MM.1S (cell line): ENCODE measurements at regions not wholly inside any gene's neighbourhood (a gene's known extent, or its start where the extent isn't known, plus 50 kb on each side); places are given as distances from the start of the nearest gene placed in this dataset.
"Not testable (repeated sequence)": the region's sequence is repeated elsewhere in the genome, so short reads cannot be mapped to it uniquely, and the experiment has no call there.

Experiments used
- DNase-seq: peaks from one replicate; pipeline ENCODE4 v3.0.0-alpha.2; 2015
- H2AFZ ChIP-seq: fragments of 300-600 bp; sonication (generic); 2 replicates; pipeline ENCODE4 v1.6.0; 2016; ENCODE audit warnings: antibody characterized with exemption, low read length
- H3F3A ChIP-seq: fragments of 300-600 bp; sonication (generic); 2 replicates; pipeline ENCODE4 v1.6.1; 2016; ENCODE audit warnings: mild to moderate bottlenecking, antibody characterized with exemption, low read length, moderate library complexity, mixed read lengths; ENCODE audit not compliant: insufficient read depth
- H3K27ac ChIP-seq: fragments of 300-600 bp; sonication (generic); 2 replicates; pipeline ENCODE4 v1.5.1; 2016; ENCODE audit warnings: mild to moderate bottlenecking, low read length
- H3K27me3 ChIP-seq: fragments of 300-600 bp; sonication (generic); replicated peaks from 2 replicates; pipeline ENCODE4 v1.6.0; 2016; ENCODE audit warnings: low read length; ENCODE audit not compliant: insufficient read depth
- H3K36me3 ChIP-seq: fragments of 300-600 bp; sonication (generic); replicated peaks from 2 replicates; pipeline ENCODE4 v1.6.1; 2016; ENCODE audit warnings: mild to moderate bottlenecking, low read length, mixed read lengths; ENCODE audit not compliant: insufficient read depth
- H3K4me1 ChIP-seq: fragments of 300-600 bp; sonication (generic); 2 replicates; pipeline ENCODE4 v1.6.1; 2016; ENCODE audit warnings: low read length, mixed read lengths
- H3K4me2 ChIP-seq: fragments of 300-600 bp; sonication (generic); 2 replicates; pipeline ENCODE4 v1.6.0; 2016; ENCODE audit warnings: low read depth, low read length
- H3K4me3 ChIP-seq: fragments of 300-600 bp; sonication (generic); 2 replicates; pipeline ENCODE4 v1.5.1; 2016; ENCODE audit warnings: low read length, mixed read lengths
- H3K79me2 ChIP-seq: fragments of 300-600 bp; sonication (generic); 2 replicates; pipeline ENCODE4 v1.6.1; 2016; ENCODE audit warnings: mixed run types, low read length, mixed read lengths
- H3K9ac ChIP-seq: fragments of 300-600 bp; sonication (generic); 2 replicates; pipeline ENCODE4 v1.6.1; 2016; ENCODE audit warnings: low read length, mixed read lengths
- H3K9me2 ChIP-seq: fragments of 300-600 bp; sonication (generic); replicated peaks from 2 replicates; pipeline ENCODE4 v1.6.1; 2016; ENCODE audit warnings: mild to moderate bottlenecking, low read length, mixed read lengths; ENCODE audit not compliant: insufficient read depth
- H3K9me3 ChIP-seq: fragments of 300-600 bp; sonication (generic); replicated peaks from 2 replicates; pipeline ENCODE4 v1.6.1; 2016; ENCODE audit warnings: mild to moderate bottlenecking, low read length, mixed read lengths; ENCODE audit not compliant: insufficient read depth
- H4K20me1 ChIP-seq: fragments of 300-600 bp; sonication (generic); 2 replicates; pipeline ENCODE4 v1.6.1; 2016; ENCODE audit warnings: mild to moderate bottlenecking, low read length, moderate library complexity, mixed read lengths; ENCODE audit not compliant: insufficient read depth
- CTCF ChIP-seq: fragments of 300-600 bp; sonication (generic); IDR thresholded peaks from 2 replicates; pipeline ENCODE4 v1.5.1; 2016; ENCODE audit warnings: antibody characterized with exemption, low read length, mixed read lengths
- EZH2 ChIP-seq: fragments of 300-600 bp; sonication (generic); optimal IDR thresholded peaks from 2 replicates; pipeline ENCODE3; 2017; ENCODE audit warnings: low read depth, mild to moderate bottlenecking, antibody characterized with exemption, low read length, mixed read lengths
- EZH2phosphoT487 ChIP-seq: fragments of 300-600 bp; sonication (generic); IDR thresholded peaks from 2 replicates; pipeline ENCODE4 v1.6.1; 2018; ENCODE audit warnings: antibody characterized with exemption, low read length

- not testable (repeated sequence) for H4K20me1 ChIP-seq, H3K9ac ChIP-seq, H3K4me3 ChIP-seq, H3K79me2 ChIP-seq, H3K36me3 ChIP-seq, H2AFZ ChIP-seq, H3K4me2 ChIP-seq, H3K4me1 ChIP-seq, H3K9me3 ChIP-seq, H3K27ac ChIP-seq, H3K9me2 ChIP-seq, DNase-seq
- H3K27me3 ChIP-seq, result peaks cover 23% of the 10 kb centered on the region
- H3F3A ChIP-seq, result peaks cover 11% of the 10 kb centered on the region
These were observed 96.2 kb downstream of the BDH1 start for GRCh38 chr3:197459571-197459970.

GRCh38 chr3:197458906-197459470, 96.8 kb downstream of the BDH1 start:
- TF ChIP-seq EZH2, result no peak
- no peak for TF ChIP-seq CTCF
- TF ChIP-seq EZH2phosphoT487, result no peak
- peaks cover 28% of the 10 kb centered on the region for H3K27me3 ChIP-seq

GRCh38 chr3:197458179-197458707, 97.5 kb downstream of the BDH1 start:
- H3K36me3 ChIP-seq, result no peaks in the 10 kb centered on the region
- H3K27ac ChIP-seq, result no peak overlapping the region
- H3K4me3 ChIP-seq, result no peak overlapping the region
- no peaks in the 10 kb centered on the region for H3K9me3 ChIP-seq
- H3K4me1 ChIP-seq, result no peaks in the 10 kb centered on the region
- H4K20me1 ChIP-seq, result no peaks in the 10 kb centered on the region
- peaks cover 24% of the 10 kb centered on the region for H3K27me3 ChIP-seq
- H3K79me2 ChIP-seq, result no peaks in the 10 kb centered on the region
- peaks cover 11% of the 10 kb centered on the region for H3F3A ChIP-seq
- no peak overlapping the region for H3K9ac ChIP-seq
- no peak overlapping the region for H3K4me2 ChIP-seq
- TF ChIP-seq CTCF (peak; percentile 85), EZH2phosphoT487 (no peak)
- DNase-seq, result peak; percentile 77
- H2AFZ ChIP-seq, result no peak overlapping the region
- no peaks in the 10 kb centered on the region for H3K9me2 ChIP-seq

More at GRCh38 chr3:197458906-197459470, 96.8 kb downstream of the BDH1 start:
- no peaks in the 10 kb centered on the region for H3K36me3 ChIP-seq
- H3K4me3 ChIP-seq, result no peak overlapping the region
- H3K4me1 ChIP-seq, result no peaks in the 10 kb centered on the region
- no peak overlapping the region for H3K4me2 ChIP-seq
- DNase-seq, result no peak
- no peak overlapping the region for H3K9ac ChIP-seq
- H3K27ac ChIP-seq, result no peak overlapping the region
- no peaks in the 10 kb centered on the region for H3K79me2 ChIP-seq
- H3K9me2 ChIP-seq, result no peaks in the 10 kb centered on the region
- no peaks in the 10 kb centered on the region for H3K9me3 ChIP-seq
- peaks cover 11% of the 10 kb centered on the region for H3F3A ChIP-seq
- H4K20me1 ChIP-seq, result no peaks in the 10 kb centered on the region
- no peak overlapping the region for H2AFZ ChIP-seq
